ENCODE measurements at regions not wholly inside any gene's neighbourhood (a gene's known extent, or its start where the extent isn't known, plus 50 kb on each side); places are given as distances from the start of the nearest gene placed in this dataset.

DNA sequence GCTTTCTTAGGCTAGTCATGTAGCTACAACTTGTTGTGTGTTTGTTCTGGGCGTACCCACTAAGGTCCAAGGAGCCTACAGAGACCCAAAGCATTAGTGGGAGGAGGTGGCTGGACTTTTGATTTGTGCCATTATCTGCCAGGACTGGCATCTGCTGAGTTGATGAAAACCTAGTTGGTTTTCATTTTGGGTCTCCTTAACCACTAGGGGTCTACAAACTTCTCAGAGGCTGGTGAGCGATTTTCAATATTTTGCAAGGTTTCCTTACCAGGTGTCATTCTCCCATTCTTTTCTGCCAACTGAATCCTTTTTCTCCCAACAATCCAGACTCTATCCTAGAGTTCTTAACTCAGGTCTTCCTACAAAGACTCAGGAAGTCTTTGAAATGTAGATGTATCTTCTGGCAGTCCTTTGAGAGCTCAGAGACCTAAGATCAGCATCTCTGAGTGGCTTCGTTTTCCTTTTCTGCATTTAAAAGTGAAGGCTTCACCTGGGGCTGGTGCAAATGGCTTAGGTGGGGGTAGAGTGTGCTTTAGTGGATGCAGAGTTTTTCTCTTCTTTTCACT, 150.0 kb upstream of the RMST start:
- intact Hi-C loops (cut with micrococcal nuclease) = no loop called here

DNA sequence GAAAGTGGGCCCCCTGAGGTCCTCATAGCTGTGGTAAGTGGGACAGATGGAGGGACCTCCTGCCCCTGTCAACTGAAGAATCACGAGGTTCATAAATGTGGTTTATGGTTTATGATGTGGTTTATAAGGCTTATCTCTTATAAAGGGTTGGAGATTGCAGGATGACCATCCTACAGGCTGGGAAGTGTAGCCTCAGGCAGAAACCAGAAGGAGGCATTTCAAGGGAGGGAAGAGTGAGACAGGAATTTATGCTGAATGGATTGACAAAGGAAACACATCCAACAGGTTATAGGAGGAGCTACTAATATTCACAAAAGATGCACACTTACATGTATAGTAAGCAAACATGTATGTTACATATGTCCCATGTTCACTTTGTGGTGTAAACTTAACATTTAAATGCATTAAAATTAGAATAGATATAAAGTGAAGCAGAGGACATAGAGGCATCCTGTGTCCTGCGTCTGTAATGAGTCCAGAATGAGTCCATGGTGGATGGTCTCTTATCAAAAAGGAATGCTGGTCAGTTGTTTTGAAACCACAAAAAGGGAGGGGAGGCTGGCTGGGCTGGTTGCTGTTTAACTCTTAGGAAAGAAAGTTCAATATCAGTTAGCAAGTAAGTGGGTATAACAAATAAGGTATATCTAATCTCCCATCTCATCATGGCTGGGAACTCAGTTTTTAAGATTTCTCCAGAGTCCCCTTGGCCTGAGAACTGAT, 149.0 kb upstream of the RMST start:
- Histone ChIP-seq H3K27me3 (replicated peaks in 1 of 4; ENCODE audit: control extremely low read depth in 1 of 4, control insufficient read depth in 3 of 4, insufficient read depth in 4 of 4, low read length in 3 of 4) (peaks cover 0 to 5% (median under 1%) of the 10 kb centered on the region in 4 experiments), H3K4me3 (ENCODE audit: control extremely low read depth in 1 of 5, extremely low read depth in 1 of 5, insufficient read depth in 1 of 5, low read depth in 2 of 5, low read length in 4 of 5) (no peak overlapping the region), H3K79me2 (ENCODE audit: control insufficient read depth, insufficient read depth, low read length) (no peaks in the 10 kb centered on the region), H3K27ac (ENCODE audit: low read length in 2 of 2) (no peak overlapping the region), H3K4me2 (replicated peaks; ENCODE audit: low read depth, low read length, poor library complexity, severe bottlenecking) (no peak overlapping the region), H2AFZ (ENCODE audit: insufficient read depth, low read depth, low read length, poor library complexity, severe bottlenecking) (no peak overlapping the region), H3K9ac (ENCODE audit: low read length) (no peak overlapping the region), H3K9me3 (ENCODE audit: control extremely low read depth in 1 of 3, control insufficient read depth in 2 of 3, insufficient read depth in 1 of 3, low read length in 2 of 3) (no peaks in the 10 kb centered on the region), H3K4me1 (ENCODE audit: control insufficient read depth in 2 of 2, insufficient read depth in 2 of 2, low read length in 2 of 2) (no peaks in the 10 kb centered on the region), H4K20me1 (ENCODE audit: control insufficient read depth, insufficient read depth, low read length, poor library complexity, severe bottlenecking) (no peaks in the 10 kb centered on the region), H3K36me3 (replicated peaks in 1 of 2; ENCODE audit: control extremely low read depth in 1 of 2, control insufficient read depth in 1 of 2, extremely low read depth in 1 of 2, insufficient read depth in 2 of 2, low read length in 1 of 2) (no peaks in the 10 kb centered on the region)
- DNase-seq (no peak), ATAC-seq (ENCODE audit: low read depth) (no peak)
- 45% methylated on average over 2 of the region's 2 CpGs for WGBS (ENCODE audit: insufficient coverage)
- Mint-ChIP-seq H3K9me3 (ENCODE audit: insufficient read depth) (no peaks in the 10 kb centered on the region), H3K27ac (no peak overlapping the region), H3K4me1 (peaks cover 2% of the 10 kb centered on the region), H3K27me3 (peaks cover 33% of the 10 kb centered on the region), H3K4me3 (no peak overlapping the region)
- TF ChIP-seq, protein P1, sequence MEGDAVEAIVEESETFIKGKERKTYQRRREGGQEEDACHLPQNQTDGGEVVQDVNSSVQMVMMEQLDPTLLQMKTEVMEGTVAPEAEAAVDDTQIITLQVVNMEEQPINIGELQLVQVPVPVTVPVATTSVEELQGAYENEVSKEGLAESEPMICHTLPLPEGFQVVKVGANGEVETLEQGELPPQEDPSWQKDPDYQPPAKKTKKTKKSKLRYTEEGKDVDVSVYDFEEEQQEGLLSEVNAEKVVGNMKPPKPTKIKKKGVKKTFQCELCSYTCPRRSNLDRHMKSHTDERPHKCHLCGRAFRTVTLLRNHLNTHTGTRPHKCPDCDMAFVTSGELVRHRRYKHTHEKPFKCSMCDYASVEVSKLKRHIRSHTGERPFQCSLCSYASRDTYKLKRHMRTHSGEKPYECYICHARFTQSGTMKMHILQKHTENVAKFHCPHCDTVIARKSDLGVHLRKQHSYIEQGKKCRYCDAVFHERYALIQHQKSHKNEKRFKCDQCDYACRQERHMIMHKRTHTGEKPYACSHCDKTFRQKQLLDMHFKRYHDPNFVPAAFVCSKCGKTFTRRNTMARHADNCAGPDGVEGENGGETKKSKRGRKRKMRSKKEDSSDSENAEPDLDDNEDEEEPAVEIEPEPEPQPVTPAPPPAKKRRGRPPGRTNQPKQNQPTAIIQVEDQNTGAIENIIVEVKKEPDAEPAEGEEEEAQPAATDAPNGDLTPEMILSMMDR (IDR thresholded peaks at IDR 0.05) = no peak
- TF ChIP-seq EZH2 (IDR thresholded peaks at IDR 0.05; ENCODE audit: borderline replicate concordance, insufficient read depth, low read depth, low read length, poor library complexity, severe bottlenecking) = no peak
- CTCF ChIA-PET = no interaction called here
- intact Hi-C loops (cut with micrococcal nuclease) = no loop called here
- POLR2A ChIA-PET = no interaction called here

More for the DNA sequence above, 150.0 kb upstream of the RMST start:
- Mint-ChIP-seq H3K4me1 (peaks cover 5% of the 10 kb centered on the region), H3K9me3 (ENCODE audit: insufficient read depth) (no peaks in the 10 kb centered on the region), H3K27me3 (peaks cover 33% of the 10 kb centered on the region), H3K27ac (no peak overlapping the region), H3K4me3 (no peak overlapping the region)
- H2AFZ ChIP-seq (ENCODE audit: insufficient read depth, low read depth, low read length, poor library complexity, severe bottlenecking) = no peak overlapping the region
- no peak for DNase-seq
- peaks cover 0 to 4% of the 10 kb centered on the region in 2 donors for H3K4me1 ChIP-seq (ENCODE audit: control insufficient read depth in 2 of 2, insufficient read depth in 2 of 2, low read length in 2 of 2)
- H3K9ac ChIP-seq (ENCODE audit: low read length) = no peak overlapping the region
- H3K9me3 ChIP-seq (ENCODE audit: control extremely low read depth in 1 of 3, control insufficient read depth in 2 of 3, insufficient read depth in 1 of 3, low read length in 2 of 3) = peaks cover 0 to 4% (median 1%) of the 10 kb centered on the region in 3 donors
- peaks cover 0 to 5% (median under 1%) of the 10 kb centered on the region in 4 experiments for H3K27me3 ChIP-seq (replicated peaks in 1 of 4; ENCODE audit: control extremely low read depth in 1 of 4, control insufficient read depth in 3 of 4, insufficient read depth in 4 of 4, low read length in 3 of 4)
- no peak overlapping the region for H3K4me2 ChIP-seq (replicated peaks; ENCODE audit: low read depth, low read length, poor library complexity, severe bottlenecking)
- no peaks in the 10 kb centered on the region for H4K20me1 ChIP-seq (ENCODE audit: control insufficient read depth, insufficient read depth, low read length, poor library complexity, severe bottlenecking)
- WGBS (ENCODE audit: insufficient coverage) = 78% methylated on average over 1 of the region's 3 CpGs
- ChIA-PET CTCF (interaction anchor here (0.6 to 9.4 kb wide), 2 partner anchors 162 to 735 kb away, joined by 3 to 126 read pairs; no protein-coding TSS in a partner anchor), POLR2A (no interaction called here)
- H3K79me2 ChIP-seq (ENCODE audit: control insufficient read depth, insufficient read depth, low read length) = no peaks in the 10 kb centered on the region
- ATAC-seq (ENCODE audit: low read depth) = no peak
- no peaks in the 10 kb centered on the region for H3K36me3 ChIP-seq (replicated peaks in 1 of 2; ENCODE audit: control extremely low read depth in 1 of 2, control insufficient read depth in 1 of 2, extremely low read depth in 1 of 2, insufficient read depth in 2 of 2, low read length in 1 of 2)
- TF ChIP-seq EZH2 (IDR thresholded peaks at IDR 0.05; ENCODE audit: borderline replicate concordance, insufficient read depth, low read depth, low read length, poor library complexity, severe bottlenecking) = no peak
- TF ChIP-seq, protein P1 (IDR thresholded peaks at IDR 0.05) = no peak
- H3K4me3 ChIP-seq (ENCODE audit: control extremely low read depth in 1 of 5, extremely low read depth in 1 of 5, insufficient read depth in 1 of 5, low read depth in 2 of 5, low read length in 4 of 5) = no peak overlapping the region
- no peak overlapping the region for H3K27ac ChIP-seq (ENCODE audit: low read length in 2 of 2)

All from B cell (primary cell).